Osteocyte (in vitro differentiated cells): ENCODE measurements at regions not wholly inside any gene's neighbourhood (a gene's known extent, or its start where the extent isn't known, plus 50 kb on each side); places are given as distances from the start of the nearest gene placed in this dataset.

Source experiments
- DNase-seq: peaks from one replicate; pipeline ENCODE4 v3.0.0; 2021; ENCODE audit warnings: mixed read lengths; ENCODE audit not compliant: unreplicated experiment; ENCODE audit errors: extremely low spot score
- H3K27ac Mint-ChIP-seq: one replicate; pipeline ENCODE4 v1.8.0; 2021; ENCODE audit warnings: mild to moderate bottlenecking, mixed read lengths; ENCODE audit not compliant: unreplicated experiment
- H3K27me3 Mint-ChIP-seq: one replicate; pipeline ENCODE4 v1.8.0; 2021; ENCODE audit warnings: mixed read lengths; ENCODE audit not compliant: unreplicated experiment
- H3K36me3 Mint-ChIP-seq: one replicate; pipeline ENCODE4 v1.8.0; 2021; ENCODE audit warnings: mixed read lengths; ENCODE audit not compliant: unreplicated experiment
- H3K4me1 Mint-ChIP-seq: one replicate; pipeline ENCODE4 v1.8.0; 2021; ENCODE audit warnings: mixed read lengths; ENCODE audit not compliant: unreplicated experiment
- H3K4me3 Mint-ChIP-seq: one replicate; pipeline ENCODE4 v1.8.0; 2021; ENCODE audit warnings: mild to moderate bottlenecking, moderate library complexity, mixed read lengths; ENCODE audit not compliant: unreplicated experiment
- H3K9me3 Mint-ChIP-seq: one replicate; pipeline ENCODE4 v1.8.0; 2021; ENCODE audit warnings: mixed read lengths; ENCODE audit not compliant: unreplicated experiment
- TF ChIP-seq, protein P1 (sequence below): fragments of 200-600 bp; sonication (generic); IDR thresholded peaks from 2 replicates; pipeline ENCODE4 v1.5.0; 2021; ENCODE audit warnings: antibody characterized with exemption, mild to moderate bottlenecking, moderate library complexity

DNA sequence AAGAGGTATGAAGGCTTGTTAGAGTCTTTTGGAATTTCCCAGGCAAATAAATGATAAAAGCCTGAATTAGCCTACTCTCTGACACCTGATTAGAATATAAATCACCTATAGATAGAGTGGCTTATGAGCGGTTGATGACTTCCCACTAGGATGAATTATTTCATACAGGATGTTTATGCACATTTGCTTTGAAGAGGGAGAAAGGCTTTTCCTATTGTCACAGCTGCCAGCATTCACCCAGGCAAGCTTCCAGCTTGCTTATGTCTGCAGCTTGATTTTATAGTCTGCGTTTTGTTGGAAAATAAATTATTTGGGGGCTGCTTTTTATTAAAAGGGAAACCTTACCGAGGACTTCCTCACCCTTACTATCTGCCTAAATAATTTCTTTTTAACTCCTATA, 51.3 kb upstream of the EIF2S2 start:
- DNase-seq, result no peak
- no peaks in the 10 kb centered on the region for H3K9me3 Mint-ChIP-seq
- TF ChIP-seq, protein P1, sequence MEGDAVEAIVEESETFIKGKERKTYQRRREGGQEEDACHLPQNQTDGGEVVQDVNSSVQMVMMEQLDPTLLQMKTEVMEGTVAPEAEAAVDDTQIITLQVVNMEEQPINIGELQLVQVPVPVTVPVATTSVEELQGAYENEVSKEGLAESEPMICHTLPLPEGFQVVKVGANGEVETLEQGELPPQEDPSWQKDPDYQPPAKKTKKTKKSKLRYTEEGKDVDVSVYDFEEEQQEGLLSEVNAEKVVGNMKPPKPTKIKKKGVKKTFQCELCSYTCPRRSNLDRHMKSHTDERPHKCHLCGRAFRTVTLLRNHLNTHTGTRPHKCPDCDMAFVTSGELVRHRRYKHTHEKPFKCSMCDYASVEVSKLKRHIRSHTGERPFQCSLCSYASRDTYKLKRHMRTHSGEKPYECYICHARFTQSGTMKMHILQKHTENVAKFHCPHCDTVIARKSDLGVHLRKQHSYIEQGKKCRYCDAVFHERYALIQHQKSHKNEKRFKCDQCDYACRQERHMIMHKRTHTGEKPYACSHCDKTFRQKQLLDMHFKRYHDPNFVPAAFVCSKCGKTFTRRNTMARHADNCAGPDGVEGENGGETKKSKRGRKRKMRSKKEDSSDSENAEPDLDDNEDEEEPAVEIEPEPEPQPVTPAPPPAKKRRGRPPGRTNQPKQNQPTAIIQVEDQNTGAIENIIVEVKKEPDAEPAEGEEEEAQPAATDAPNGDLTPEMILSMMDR, result no peak
- H3K27me3 Mint-ChIP-seq, result peaks cover 8% of the 10 kb centered on the region
- H3K4me3 Mint-ChIP-seq, result no peak overlapping the region
- no peak overlapping the region for H3K27ac Mint-ChIP-seq
- H3K4me1 Mint-ChIP-seq, result peaks cover 14% of the 10 kb centered on the region
- no peaks in the 10 kb centered on the region for H3K36me3 Mint-ChIP-seq

- Mint-ChIP-seq H3K9me3 (no peaks in the 10 kb centered on the region), H3K4me3 (no peak overlapping the region), H3K27me3 (peaks cover 7% of the 10 kb centered on the region), H3K27ac (peak overlapping the region; percentile 74), H3K36me3 (no peaks in the 10 kb centered on the region), H3K4me1 (peaks cover 13% of the 10 kb centered on the region)
- TF ChIP-seq, protein P1, result no peak
- DNase-seq, result no peak
These were observed 52.4 kb upstream of the EIF2S2 start for GRCh38 chr20:34164381-34164984.

GRCh38 chr20:34165018-34165619, 53.1 kb upstream of the EIF2S2 start:
- H3K27ac Mint-ChIP-seq, result peak overlapping the region; percentile 74
- H3K9me3 Mint-ChIP-seq, result no peaks in the 10 kb centered on the region
- peaks cover 8% of the 10 kb centered on the region for H3K27me3 Mint-ChIP-seq
- H3K36me3 Mint-ChIP-seq, result no peaks in the 10 kb centered on the region
- peaks cover 13% of the 10 kb centered on the region for H3K4me1 Mint-ChIP-seq
- no peak for DNase-seq
- H3K4me3 Mint-ChIP-seq, result no peak overlapping the region
- TF ChIP-seq, protein P1, result no peak

DNA sequence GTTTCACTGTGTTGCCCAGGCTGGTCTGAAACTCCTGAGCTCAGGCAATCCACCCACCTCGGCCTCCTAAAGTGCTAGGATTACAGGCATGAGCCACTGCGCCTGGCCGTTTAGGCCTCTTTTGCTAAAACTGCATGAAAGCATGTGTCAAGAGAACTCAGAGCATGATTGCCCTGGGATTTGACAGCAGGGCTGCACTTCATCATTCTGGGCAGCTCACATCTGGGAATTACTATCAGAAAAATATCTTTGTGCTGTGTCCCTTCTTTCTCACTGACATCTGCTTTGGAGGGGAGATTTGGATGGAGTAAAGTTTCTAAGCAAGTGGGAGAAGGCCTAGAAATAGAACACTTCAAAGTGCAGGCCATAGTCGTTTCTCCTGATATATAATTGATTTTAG, 59.6 kb upstream of the EIF2S2 start:
- Mint-ChIP-seq H3K4me1 (no peaks in the 10 kb centered on the region), H3K9me3 (no peaks in the 10 kb centered on the region), H3K36me3 (no peaks in the 10 kb centered on the region), H3K27me3 (peaks cover 9% of the 10 kb centered on the region), H3K4me3 (no peak overlapping the region), H3K27ac (no peak overlapping the region)
- TF ChIP-seq, protein P1, result no peak
- no peak for DNase-seq

DNA sequence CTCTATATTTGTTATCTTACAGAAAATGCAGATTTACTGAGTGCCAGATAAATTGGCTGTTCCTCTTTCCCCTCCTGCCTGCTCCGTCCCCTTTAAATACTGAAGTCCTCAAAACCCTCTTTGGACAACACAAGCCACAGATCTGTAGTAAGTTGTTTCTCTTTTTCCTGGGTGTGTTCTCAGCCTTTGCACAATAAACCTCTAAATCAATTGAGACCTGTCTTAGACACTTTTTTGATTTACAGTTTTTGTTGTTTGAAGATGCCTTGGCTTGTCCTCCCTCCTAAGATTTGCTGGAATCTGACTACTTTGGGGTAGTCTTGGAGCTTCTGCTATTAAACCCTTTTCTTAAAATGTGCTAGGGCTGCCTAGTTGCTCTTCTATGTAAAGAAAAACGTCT, 60.9 kb upstream of the EIF2S2 start:
- H3K9me3 Mint-ChIP-seq, result no peaks in the 10 kb centered on the region
- no peaks in the 10 kb centered on the region for H3K36me3 Mint-ChIP-seq
- TF ChIP-seq, protein P1, result no peak
- no peak overlapping the region for H3K4me3 Mint-ChIP-seq
- H3K4me1 Mint-ChIP-seq, result no peaks in the 10 kb centered on the region
- no peak for DNase-seq
- peaks cover 4% of the 10 kb centered on the region for H3K27me3 Mint-ChIP-seq
- no peak overlapping the region for H3K27ac Mint-ChIP-seq
